Endodermal cell (in vitro differentiated cells): ENCODE measurements at regions not wholly inside any gene's neighbourhood (a gene's known extent, or its start where the extent isn't known, plus 50 kb on each side); places are given as distances from the start of the nearest gene placed in this dataset.

Experiments
- DNase-seq: peaks from one replicate; pipeline ENCODE4 v3.0.0-alpha.2; 2017
- H3K27ac ChIP-seq: 2 replicates; pipeline ENCODE4 v1.5.1; 2013; ENCODE audit warnings: mild to moderate bottlenecking, low read depth, low read length, moderate library complexity
- H3K27me3 ChIP-seq: 2 replicates; pipeline ENCODE4 v1.6.1; 2013; ENCODE audit warnings: mild to moderate bottlenecking, low read length, moderate library complexity; ENCODE audit not compliant: insufficient read depth, control insufficient read depth, poor library complexity, severe bottlenecking
- H3K36me3 ChIP-seq: 2 replicates; pipeline ENCODE4 v1.7.0; 2013; ENCODE audit warnings: mild to moderate bottlenecking, low read length, moderate library complexity; ENCODE audit not compliant: control insufficient read depth, insufficient read depth
- H3K4me1 ChIP-seq: one replicate; pipeline ENCODE4 v1.7.0; 2013; ENCODE audit warnings: low read length; ENCODE audit not compliant: control insufficient read depth, insufficient read depth
- H3K4me3 ChIP-seq: 2 replicates; pipeline ENCODE4 v1.5.1; 2013; ENCODE audit warnings: mild to moderate bottlenecking, low read length, moderate library complexity
- H3K9ac ChIP-seq: 2 replicates; pipeline ENCODE4 v1.6.1; 2013; ENCODE audit warnings: mild to moderate bottlenecking, low read length, moderate library complexity; ENCODE audit not compliant: poor library complexity, severe bottlenecking; ENCODE audit errors: extremely low read depth
- H3K9me3 ChIP-seq: 2 replicates; pipeline ENCODE4 v1.6.1; 2013; ENCODE audit warnings: mild to moderate bottlenecking, low read length, moderate library complexity; ENCODE audit not compliant: control insufficient read depth
- H3K27ac Mint-ChIP-seq: 2 replicates; pipeline ENCODE4 v1.8.0; 2020; ENCODE audit warnings: mixed read lengths
- H3K27me3 Mint-ChIP-seq: 2 replicates; pipeline ENCODE4 v1.8.0; 2021; ENCODE audit warnings: mild to moderate bottlenecking, mixed read lengths; ENCODE audit not compliant: insufficient read depth
- H3K36me3 Mint-ChIP-seq: 2 replicates; pipeline ENCODE4 v1.8.0; 2020; ENCODE audit warnings: low read depth, mixed read lengths
- H3K4me1 Mint-ChIP-seq: 2 replicates; pipeline ENCODE4 v1.8.0; 2020; ENCODE audit warnings: mixed read lengths
- H3K4me3 Mint-ChIP-seq: 2 replicates; pipeline ENCODE4 v1.8.0; 2020; ENCODE audit warnings: mild to moderate bottlenecking, moderate library complexity, mixed read lengths
- H3K9me3 Mint-ChIP-seq: 2 replicates; pipeline ENCODE4 v1.8.0; 2020; ENCODE audit warnings: mild to moderate bottlenecking, mixed read lengths
- CTCF ChIP-seq: fragments of 200-600 bp; sonication (generic); conservative IDR thresholded peaks from 2 replicates; pipeline ENCODE4 v1.5.0; 2021; ENCODE audit warnings: antibody characterized with exemption, mild to moderate bottlenecking
- WGBS, 2 experiments: methylation state at CpG; one replicate each; pipeline versions ENCODE4 v1.1.5 to v1.1.7; 2013; ENCODE audit warnings: missing lambda C conversion rate in 2 of 2, mixed read lengths in 1 of 2; ENCODE audit not compliant: insufficient coverage in 1 of 2, insufficient read length in 1 of 2; 5-methylcytosine and 5-hydroxymethylcytosine counted together

GRCh38 chr4:124590480-124590879 lies 122.1 kb downstream of the ANKRD50 start:
- Histone ChIP-seq H3K9ac (no peak overlapping the region), H3K36me3 (no peaks in the 10 kb centered on the region), H3K4me3 (no peak overlapping the region), H3K9me3 (no peaks in the 10 kb centered on the region), H3K4me1 (no peaks in the 10 kb centered on the region), H3K27me3 (no peaks in the 10 kb centered on the region), H3K27ac (no peak overlapping the region)
- no peak for TF ChIP-seq CTCF
- peaks cover 5% of the 10 kb centered on the region for H3K4me1 Mint-ChIP-seq
- H3K9me3 Mint-ChIP-seq: peaks cover 6% of the 10 kb centered on the region
- no peak overlapping the region for H3K27ac Mint-ChIP-seq
- H3K27me3 Mint-ChIP-seq: no peaks in the 10 kb centered on the region
- DNase-seq: no peak
- H3K4me3 Mint-ChIP-seq: no peak overlapping the region
- no peaks in the 10 kb centered on the region for H3K36me3 Mint-ChIP-seq

- Mint-ChIP-seq H3K4me3 (no peak overlapping the region), H3K9me3 (peaks cover 6% of the 10 kb centered on the region), H3K27ac (no peak overlapping the region), H3K27me3 (no peaks in the 10 kb centered on the region), H3K4me1 (peaks cover 7% of the 10 kb centered on the region), H3K36me3 (no peaks in the 10 kb centered on the region)
- DNase-seq: no peak
- WGBS, 2 experiments: 80% methylated on average over 2 of the region's 2 CpGs; no CpG with 5 or more reads in 1 of the 2 experiments
- H3K9me3 ChIP-seq: no peaks in the 10 kb centered on the region
- no peaks in the 10 kb centered on the region for H3K4me1 ChIP-seq
- TF ChIP-seq CTCF: no peak
- H3K4me3 ChIP-seq: no peak overlapping the region
- no peaks in the 10 kb centered on the region for H3K36me3 ChIP-seq
- no peak overlapping the region for H3K27ac ChIP-seq
- H3K27me3 ChIP-seq: no peaks in the 10 kb centered on the region
- no peak overlapping the region for H3K9ac ChIP-seq
Observed at GRCh38 chr4:124591637-124592036, 120.9 kb downstream of the ANKRD50 start.

- no peaks in the 10 kb centered on the region for H3K4me1 ChIP-seq
- no peak overlapping the region for H3K4me3 ChIP-seq
- 70 to 90% methylated on average over 2 of the region's 2 CpGs for WGBS, 2 experiments
- Mint-ChIP-seq H3K4me3 (no peak overlapping the region), H3K36me3 (no peaks in the 10 kb centered on the region), H3K4me1 (peaks cover 14% of the 10 kb centered on the region), H3K27ac (no peak overlapping the region), H3K9me3 (peaks cover under 1% of the 10 kb centered on the region), H3K27me3 (no peaks in the 10 kb centered on the region)
- H3K36me3 ChIP-seq: no peaks in the 10 kb centered on the region
- no peak overlapping the region for H3K27ac ChIP-seq
- no peak overlapping the region for H3K9ac ChIP-seq
- H3K9me3 ChIP-seq: no peaks in the 10 kb centered on the region
- DNase-seq: no peak
- no peaks in the 10 kb centered on the region for H3K27me3 ChIP-seq
- TF ChIP-seq CTCF: no peak
Observed at GRCh38 chr4:124593494-124593893, 119.0 kb downstream of the ANKRD50 start.
